ENCODE measurements at regions not wholly inside any gene's neighbourhood (a gene's known extent, or its start where the extent isn't known, plus 50 kb on each side); places are given as distances from the start of the nearest gene placed in this dataset.

DNA sequence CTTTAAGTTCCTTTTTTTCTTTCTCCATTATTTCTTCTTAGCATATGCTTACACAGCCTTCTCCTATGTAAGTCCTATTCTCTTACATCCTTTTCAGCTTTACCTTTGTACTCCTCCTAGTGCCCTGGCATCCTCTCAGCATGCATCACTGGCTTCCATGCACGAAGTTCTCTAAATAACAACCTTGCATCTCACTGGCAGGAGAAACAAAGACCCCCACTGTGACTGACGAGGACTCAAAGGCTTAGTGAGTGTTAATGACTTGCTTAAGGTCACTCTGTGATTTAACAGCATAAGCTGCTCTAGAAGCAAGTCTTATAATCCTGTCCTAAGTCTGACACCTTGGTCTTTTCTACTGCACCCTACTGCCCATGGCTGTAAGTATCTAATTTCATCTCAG lies 1236.0 kb upstream of the CELF4 start:
- H3K27me3 ChIP-seq (ENCODE audit: control insufficient read depth, insufficient read depth, low read length) = no peaks in the 10 kb centered on the region
- H3K36me3 ChIP-seq (ENCODE audit: control insufficient read depth, insufficient read depth, low read length) = no peaks in the 10 kb centered on the region
- FAIRE-seq (no peak), DNase-seq (ENCODE audit: low read depth) (no peak)
- TF ChIP-seq, protein P1, sequence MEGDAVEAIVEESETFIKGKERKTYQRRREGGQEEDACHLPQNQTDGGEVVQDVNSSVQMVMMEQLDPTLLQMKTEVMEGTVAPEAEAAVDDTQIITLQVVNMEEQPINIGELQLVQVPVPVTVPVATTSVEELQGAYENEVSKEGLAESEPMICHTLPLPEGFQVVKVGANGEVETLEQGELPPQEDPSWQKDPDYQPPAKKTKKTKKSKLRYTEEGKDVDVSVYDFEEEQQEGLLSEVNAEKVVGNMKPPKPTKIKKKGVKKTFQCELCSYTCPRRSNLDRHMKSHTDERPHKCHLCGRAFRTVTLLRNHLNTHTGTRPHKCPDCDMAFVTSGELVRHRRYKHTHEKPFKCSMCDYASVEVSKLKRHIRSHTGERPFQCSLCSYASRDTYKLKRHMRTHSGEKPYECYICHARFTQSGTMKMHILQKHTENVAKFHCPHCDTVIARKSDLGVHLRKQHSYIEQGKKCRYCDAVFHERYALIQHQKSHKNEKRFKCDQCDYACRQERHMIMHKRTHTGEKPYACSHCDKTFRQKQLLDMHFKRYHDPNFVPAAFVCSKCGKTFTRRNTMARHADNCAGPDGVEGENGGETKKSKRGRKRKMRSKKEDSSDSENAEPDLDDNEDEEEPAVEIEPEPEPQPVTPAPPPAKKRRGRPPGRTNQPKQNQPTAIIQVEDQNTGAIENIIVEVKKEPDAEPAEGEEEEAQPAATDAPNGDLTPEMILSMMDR (IDR thresholded peaks at IDR 0.05; ENCODE audit: insufficient read depth, low read length, severe bottlenecking) = no peak
- no peak overlapping the region for H3K4me3 ChIP-seq (ENCODE audit: low read depth, low read length)

DNA sequence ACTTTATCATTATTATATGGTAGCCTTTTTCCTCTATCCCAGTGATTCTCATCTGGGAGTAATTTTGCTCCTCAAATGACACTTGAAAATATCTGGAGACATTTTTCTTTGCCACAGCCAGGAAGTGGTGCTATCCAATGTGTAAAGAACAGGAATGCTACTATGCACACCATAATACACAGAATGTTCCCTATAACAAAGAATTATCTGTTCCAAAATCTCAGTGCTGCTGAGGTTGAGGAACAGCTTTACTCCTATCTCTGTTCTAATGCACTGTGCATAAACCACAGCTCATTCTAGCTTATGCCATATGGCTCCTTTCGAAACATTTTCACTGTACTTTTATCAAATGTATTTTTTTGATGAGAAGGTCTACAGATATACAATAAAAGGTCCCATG lies 1231.2 kb upstream of the CELF4 start:
- Histone ChIP-seq H3K27me3 (ENCODE audit: control insufficient read depth, insufficient read depth, low read length) (no peaks in the 10 kb centered on the region), H3K4me3 (ENCODE audit: low read depth, low read length) (no peak overlapping the region), H3K36me3 (ENCODE audit: control insufficient read depth, insufficient read depth, low read length) (no peaks in the 10 kb centered on the region)
- TF ChIP-seq, protein P1 (IDR thresholded peaks at IDR 0.05; ENCODE audit: insufficient read depth, low read length, severe bottlenecking) = no peak
- no peak for FAIRE-seq
- DNase-seq (ENCODE audit: low read depth) = no peak

DNA sequence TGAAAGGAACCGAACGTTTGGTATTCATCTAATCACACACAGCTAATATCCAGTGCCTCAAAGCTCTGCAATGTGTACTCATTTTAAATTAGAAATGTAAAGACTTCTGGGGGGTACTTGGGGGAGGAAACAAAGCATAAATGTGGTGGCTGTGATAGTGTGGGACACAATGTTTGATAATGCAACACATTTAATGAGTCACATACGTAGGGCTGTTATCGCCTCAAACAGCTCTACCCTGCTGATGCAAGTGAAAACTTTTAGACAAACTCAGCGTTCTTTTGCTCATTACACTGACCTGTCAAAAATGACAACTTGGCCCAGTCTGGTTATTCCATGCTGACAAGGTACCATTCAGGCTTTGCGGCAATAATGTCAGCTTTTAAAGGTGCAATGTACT lies 1227.1 kb upstream of the CELF4 start:
- Histone ChIP-seq H3K36me3 (ENCODE audit: control insufficient read depth, insufficient read depth, low read length) (no peaks in the 10 kb centered on the region), H3K4me3 (ENCODE audit: low read depth, low read length) (no peak overlapping the region), H3K27me3 (ENCODE audit: control insufficient read depth, insufficient read depth, low read length) (no peaks in the 10 kb centered on the region)
- TF ChIP-seq, protein P1 (IDR thresholded peaks at IDR 0.05; ENCODE audit: insufficient read depth, low read length, severe bottlenecking) = no peak
- no peak for FAIRE-seq
- DNase-seq (ENCODE audit: low read depth) = no peak

- no peaks in the 10 kb centered on the region for H3K27me3 ChIP-seq (ENCODE audit: control insufficient read depth, insufficient read depth, low read length)
- TF ChIP-seq, protein P1 (IDR thresholded peaks at IDR 0.05; ENCODE audit: insufficient read depth, low read length, severe bottlenecking) = no peak
- DNase-seq (ENCODE audit: low read depth) = no peak
- H3K36me3 ChIP-seq (ENCODE audit: control insufficient read depth, insufficient read depth, low read length) = no peaks in the 10 kb centered on the region
- no peak overlapping the region for H3K4me3 ChIP-seq (ENCODE audit: low read depth, low read length)
- FAIRE-seq = no peak
Observed at GRCh38 chr18:38790786-38791185, 1225.2 kb upstream of the CELF4 start.

GRCh38 chr18:38790303-38790702 lies 1224.7 kb upstream of the CELF4 start:
- H3K4me3 ChIP-seq (ENCODE audit: low read depth, low read length) = no peak overlapping the region
- H3K27me3 ChIP-seq (ENCODE audit: control insufficient read depth, insufficient read depth, low read length) = no peaks in the 10 kb centered on the region
- FAIRE-seq (no peak), DNase-seq (ENCODE audit: low read depth) (peak; percentile 23)
- TF ChIP-seq, protein P1 (IDR thresholded peaks at IDR 0.05; ENCODE audit: insufficient read depth, low read length, severe bottlenecking) = peak; percentile 63
- no peaks in the 10 kb centered on the region for H3K36me3 ChIP-seq (ENCODE audit: control insufficient read depth, insufficient read depth, low read length)

DNA sequence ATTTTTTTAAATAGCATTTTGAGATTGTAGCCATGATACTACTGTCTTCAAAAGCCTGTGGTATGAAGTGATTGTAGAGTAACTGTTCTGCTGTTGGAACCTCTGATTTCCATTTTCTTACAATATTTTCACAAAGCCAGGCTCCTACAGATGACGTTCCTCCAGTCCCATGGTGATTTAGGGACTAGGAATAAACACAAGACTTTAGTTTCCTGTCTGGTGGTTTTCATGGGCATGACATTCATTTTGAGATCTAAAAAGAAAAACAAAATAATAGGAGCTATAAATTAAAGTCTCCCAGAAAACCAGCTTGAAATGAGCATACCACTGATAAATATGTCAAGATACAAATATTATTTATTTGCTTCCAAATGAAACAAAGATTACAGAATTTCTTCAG lies 1223.5 kb upstream of the CELF4 start:
- H3K4me3 ChIP-seq (ENCODE audit: low read depth, low read length) = no peak overlapping the region
- H3K36me3 ChIP-seq (ENCODE audit: control insufficient read depth, insufficient read depth, low read length) = no peaks in the 10 kb centered on the region
- DNase-seq (ENCODE audit: low read depth) (no peak), FAIRE-seq (no peak)
- TF ChIP-seq, protein P1 (IDR thresholded peaks at IDR 0.05; ENCODE audit: insufficient read depth, low read length, severe bottlenecking) = no peak
- H3K27me3 ChIP-seq (ENCODE audit: control insufficient read depth, insufficient read depth, low read length) = no peaks in the 10 kb centered on the region

Measured in bronchial epithelial cell (primary cell).